ENCODE measurements at regions not wholly inside any gene's neighbourhood (a gene's known extent, or its start where the extent isn't known, plus 50 kb on each side); places are given as distances from the start of the nearest gene placed in this dataset.

- DNase-seq (ENCODE audit: low read depth, low spot score) (no peak), FAIRE-seq (no peak)
- intact Hi-C loops (cut with micrococcal nuclease) (no loop called here), dilution Hi-C loops (cut with MboI; ENCODE audit: extremely low pct_ligation_motif_present, low sequenced_read_pairs) (no loop called here)
- H3K4me3 ChIP-seq (replicated peaks in 1 of 3; ENCODE audit: insufficient read depth in 1 of 3, low read depth in 1 of 3, low read length in 3 of 3), result no peak overlapping the region
- H3K79me2 ChIP-seq (ENCODE audit: control insufficient read depth, insufficient read depth, low read length), result no peaks in the 10 kb centered on the region
- CTCF ChIA-PET, result interaction anchor here (0.7 kb wide), 1 partner anchor 13 kb away, joined by 3 read pairs; no protein-coding TSS in a partner anchor
- POLR2A ChIA-PET, result no interaction called here
- H3K9me1 ChIP-seq (replicated peaks; ENCODE audit: control insufficient read depth, extremely low read depth, insufficient read depth, low read length), result no peaks in the 10 kb centered on the region
- H4K20me1 ChIP-seq (replicated peaks; ENCODE audit: control insufficient read depth, extremely low read depth, insufficient read depth, low read length), result no peaks in the 10 kb centered on the region
- H2AFZ ChIP-seq (ENCODE audit: low read depth, low read length), result no peak overlapping the region
- no peaks in the 10 kb centered on the region for H3K9me3 ChIP-seq (replicated peaks; ENCODE audit: control insufficient read depth, insufficient read depth, low read length)
- H3K27me3 ChIP-seq (ENCODE audit: control insufficient read depth in 2 of 2, insufficient read depth in 2 of 2, low read length in 2 of 2), result no peaks in the 10 kb centered on the region
- H3K9ac ChIP-seq (replicated peaks; ENCODE audit: extremely low read depth, insufficient read depth, low read length), result no peak overlapping the region
- H3K4me1 ChIP-seq (ENCODE audit: control insufficient read depth, extremely low read depth, insufficient read depth, low read length), result no peaks in the 10 kb centered on the region
- no peak overlapping the region for H3K4me2 ChIP-seq (ENCODE audit: insufficient read depth, low read length)
- H3K36me3 ChIP-seq (ENCODE audit: control insufficient read depth in 2 of 2, extremely low read depth in 1 of 2, insufficient read depth in 2 of 2, low read length in 2 of 2), result no peaks in the 10 kb centered on the region
- no peak overlapping the region for H3K27ac ChIP-seq (ENCODE audit: insufficient read depth, low read depth, low read length)
- no peak for TF ChIP-seq JUN (IDR thresholded peaks at IDR 0.05; ENCODE audit: borderline replicate concordance, insufficient read depth, insufficient read length, low read depth)
- no peak for TF ChIP-seq FOS (IDR thresholded peaks at IDR 0.05; ENCODE audit: borderline replicate concordance, insufficient read depth, low read length)
- no peak for TF ChIP-seq POLR2AphosphoS5 (IDR thresholded peaks at IDR 0.05; ENCODE audit: insufficient read depth, low read depth, low read length)
- TF ChIP-seq MYC (IDR thresholded peaks at IDR 0.05; ENCODE audit: low read depth, low read length), result no peak
- no TSS peak for BruUV-seq (replicated peaks)
Observed at GRCh38 chr3:177878192-177878591, 658.0 kb upstream of the KCNMB2 start.

DNA sequence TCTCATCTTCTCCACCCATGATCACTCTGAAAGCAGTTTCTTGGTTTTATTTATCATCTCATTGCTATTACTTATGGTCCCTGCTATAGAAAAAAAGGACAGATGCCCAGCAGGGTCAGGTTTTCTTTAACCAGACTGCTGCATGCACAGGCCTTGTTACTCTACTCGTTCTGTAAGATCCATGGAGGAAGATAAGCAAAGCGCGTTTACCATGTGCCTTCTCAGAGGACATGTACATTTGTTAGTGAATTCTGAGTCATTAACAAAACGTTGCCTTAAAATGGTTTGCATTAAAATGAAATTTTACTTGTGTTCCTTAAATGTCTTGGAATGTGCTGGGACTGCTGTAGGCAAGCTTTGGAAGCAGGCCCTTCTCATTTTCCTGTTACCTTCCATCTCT lies 657.3 kb upstream of the KCNMB2 start:
- POLR2A ChIA-PET, result no interaction called here
- H3K4me2 ChIP-seq (ENCODE audit: insufficient read depth, low read length), result no peak overlapping the region
- dilution Hi-C loops (cut with MboI; ENCODE audit: extremely low pct_ligation_motif_present, low sequenced_read_pairs) (no loop called here), intact Hi-C loops (cut with micrococcal nuclease) (no loop called here)
- H3K4me1 ChIP-seq (ENCODE audit: control insufficient read depth, extremely low read depth, insufficient read depth, low read length), result no peaks in the 10 kb centered on the region
- BruUV-seq (replicated peaks), result no TSS peak
- H3K9ac ChIP-seq (replicated peaks; ENCODE audit: extremely low read depth, insufficient read depth, low read length), result no peak overlapping the region
- H2AFZ ChIP-seq (ENCODE audit: low read depth, low read length), result no peak overlapping the region
- H3K9me3 ChIP-seq (replicated peaks; ENCODE audit: control insufficient read depth, insufficient read depth, low read length), result no peaks in the 10 kb centered on the region
- H3K4me3 ChIP-seq (replicated peaks in 1 of 3; ENCODE audit: insufficient read depth in 1 of 3, low read depth in 1 of 3, low read length in 3 of 3), result no peak overlapping the region
- no peaks in the 10 kb centered on the region for H4K20me1 ChIP-seq (replicated peaks; ENCODE audit: control insufficient read depth, extremely low read depth, insufficient read depth, low read length)
- no peaks in the 10 kb centered on the region for H3K79me2 ChIP-seq (ENCODE audit: control insufficient read depth, insufficient read depth, low read length)
- no peak for TF ChIP-seq POLR2A (IDR thresholded peaks at IDR 0.05; ENCODE audit: low read depth, low read length)
- no peak for TF ChIP-seq FOS (IDR thresholded peaks at IDR 0.05; ENCODE audit: borderline replicate concordance, insufficient read depth, low read length)
- no peak for TF ChIP-seq POLR2AphosphoS5 (IDR thresholded peaks at IDR 0.05; ENCODE audit: insufficient read depth, low read depth, low read length)
- TF ChIP-seq, protein P1, sequence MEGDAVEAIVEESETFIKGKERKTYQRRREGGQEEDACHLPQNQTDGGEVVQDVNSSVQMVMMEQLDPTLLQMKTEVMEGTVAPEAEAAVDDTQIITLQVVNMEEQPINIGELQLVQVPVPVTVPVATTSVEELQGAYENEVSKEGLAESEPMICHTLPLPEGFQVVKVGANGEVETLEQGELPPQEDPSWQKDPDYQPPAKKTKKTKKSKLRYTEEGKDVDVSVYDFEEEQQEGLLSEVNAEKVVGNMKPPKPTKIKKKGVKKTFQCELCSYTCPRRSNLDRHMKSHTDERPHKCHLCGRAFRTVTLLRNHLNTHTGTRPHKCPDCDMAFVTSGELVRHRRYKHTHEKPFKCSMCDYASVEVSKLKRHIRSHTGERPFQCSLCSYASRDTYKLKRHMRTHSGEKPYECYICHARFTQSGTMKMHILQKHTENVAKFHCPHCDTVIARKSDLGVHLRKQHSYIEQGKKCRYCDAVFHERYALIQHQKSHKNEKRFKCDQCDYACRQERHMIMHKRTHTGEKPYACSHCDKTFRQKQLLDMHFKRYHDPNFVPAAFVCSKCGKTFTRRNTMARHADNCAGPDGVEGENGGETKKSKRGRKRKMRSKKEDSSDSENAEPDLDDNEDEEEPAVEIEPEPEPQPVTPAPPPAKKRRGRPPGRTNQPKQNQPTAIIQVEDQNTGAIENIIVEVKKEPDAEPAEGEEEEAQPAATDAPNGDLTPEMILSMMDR (IDR thresholded peaks at IDR 0.05; ENCODE audit: extremely low read depth in 1 of 2, insufficient read depth in 1 of 2, low read depth in 1 of 2, low read length in 2 of 2), result no peak
- TF ChIP-seq MYC (IDR thresholded peaks at IDR 0.05; ENCODE audit: low read depth, low read length), result no peak
- TF ChIP-seq EZH2 (IDR thresholded peaks at IDR 0.05; ENCODE audit: borderline replicate concordance, low read depth, low read length, severe bottlenecking), result no peak
- TF ChIP-seq, protein P2, sequence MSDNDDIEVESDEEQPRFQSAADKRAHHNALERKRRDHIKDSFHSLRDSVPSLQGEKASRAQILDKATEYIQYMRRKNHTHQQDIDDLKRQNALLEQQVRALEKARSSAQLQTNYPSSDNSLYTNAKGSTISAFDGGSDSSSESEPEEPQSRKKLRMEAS (IDR thresholded peaks at IDR 0.05; ENCODE audit: insufficient read depth, insufficient read length), result no peak
- no peak for TF ChIP-seq JUN (IDR thresholded peaks at IDR 0.05; ENCODE audit: borderline replicate concordance, insufficient read depth, insufficient read length, low read depth)
- no peak for TF ChIP-seq GATA2 (IDR thresholded peaks at IDR 0.05; ENCODE audit: insufficient read depth, insufficient read length, low read depth, low read length)
- no peak overlapping the region for H3K27ac ChIP-seq (ENCODE audit: insufficient read depth, low read depth, low read length)
- H3K9me1 ChIP-seq (replicated peaks; ENCODE audit: control insufficient read depth, extremely low read depth, insufficient read depth, low read length), result no peaks in the 10 kb centered on the region
- H3K27me3 ChIP-seq (ENCODE audit: control insufficient read depth in 2 of 2, insufficient read depth in 2 of 2, low read length in 2 of 2), result no peaks in the 10 kb centered on the region
- no peak for FAIRE-seq
- CTCF ChIA-PET, result no interaction called here
- DNase-seq (ENCODE audit: low read depth, low spot score), result no peak
- H3K36me3 ChIP-seq (ENCODE audit: control insufficient read depth in 2 of 2, extremely low read depth in 1 of 2, insufficient read depth in 2 of 2, low read length in 2 of 2), result no peaks in the 10 kb centered on the region
